Fibroblast of lung (primary cell): ENCODE measurements at regions not wholly inside any gene's neighbourhood (a gene's known extent, or its start where the extent isn't known, plus 50 kb on each side); places are given as distances from the start of the nearest gene placed in this dataset.

Experiments
- EZH2 ChIP-seq: IDR thresholded peaks from 2 replicates; pipeline ENCODE4 v1.5.1; 2012; ENCODE audit warnings: low read length, control low read depth, mild to moderate bottlenecking; ENCODE audit errors: missing control alignments
- TF ChIP-seq, protein P1 (sequence below), 2 donors: IDR thresholded peaks in 1 of 2; conservative IDR thresholded peaks in 1 of 2; 1 replicate in 1 of 2; 2 replicates in 1 of 2; pipeline ENCODE4 v1.5.1; 2011 to 2012; ENCODE audit warnings: low read length in 2 of 2, control low read depth in 1 of 2, inconsistent platforms in 1 of 2, low read depth in 1 of 2, mild to moderate bottlenecking in 1 of 2

DNA sequence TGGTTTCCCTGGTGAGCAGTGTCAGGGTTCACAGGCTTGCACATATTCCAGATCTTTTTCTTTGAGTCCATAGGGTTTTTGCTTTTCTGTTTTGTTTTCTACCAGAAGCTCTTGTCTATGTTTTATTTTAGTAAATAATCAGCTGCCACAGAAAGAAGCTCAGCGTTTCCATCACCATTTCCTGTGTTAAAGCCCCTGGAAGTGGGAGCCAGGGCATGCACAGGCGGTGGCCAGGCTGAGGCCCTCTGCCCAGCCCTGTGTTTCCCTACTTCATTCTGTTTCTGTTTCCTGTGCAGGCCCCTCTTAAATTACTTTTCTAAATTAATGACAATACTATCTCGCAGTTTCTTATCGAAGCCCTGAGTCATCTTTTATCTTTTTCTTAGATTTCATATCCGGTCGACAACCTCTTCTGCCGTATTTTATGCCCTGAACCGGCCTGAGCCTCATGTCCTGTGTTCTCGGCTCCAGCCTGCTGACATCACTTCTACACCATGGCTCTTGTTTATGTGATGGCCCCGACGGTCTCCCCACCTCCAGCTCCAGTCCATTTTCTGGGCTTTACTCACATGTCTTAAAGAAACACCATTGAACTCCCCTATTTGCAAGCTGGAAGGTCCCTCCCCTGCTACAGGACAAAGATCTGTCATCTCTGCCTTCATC is 442.2 kb downstream of the TCERG1L start:
- TF ChIP-seq, protein P1, sequence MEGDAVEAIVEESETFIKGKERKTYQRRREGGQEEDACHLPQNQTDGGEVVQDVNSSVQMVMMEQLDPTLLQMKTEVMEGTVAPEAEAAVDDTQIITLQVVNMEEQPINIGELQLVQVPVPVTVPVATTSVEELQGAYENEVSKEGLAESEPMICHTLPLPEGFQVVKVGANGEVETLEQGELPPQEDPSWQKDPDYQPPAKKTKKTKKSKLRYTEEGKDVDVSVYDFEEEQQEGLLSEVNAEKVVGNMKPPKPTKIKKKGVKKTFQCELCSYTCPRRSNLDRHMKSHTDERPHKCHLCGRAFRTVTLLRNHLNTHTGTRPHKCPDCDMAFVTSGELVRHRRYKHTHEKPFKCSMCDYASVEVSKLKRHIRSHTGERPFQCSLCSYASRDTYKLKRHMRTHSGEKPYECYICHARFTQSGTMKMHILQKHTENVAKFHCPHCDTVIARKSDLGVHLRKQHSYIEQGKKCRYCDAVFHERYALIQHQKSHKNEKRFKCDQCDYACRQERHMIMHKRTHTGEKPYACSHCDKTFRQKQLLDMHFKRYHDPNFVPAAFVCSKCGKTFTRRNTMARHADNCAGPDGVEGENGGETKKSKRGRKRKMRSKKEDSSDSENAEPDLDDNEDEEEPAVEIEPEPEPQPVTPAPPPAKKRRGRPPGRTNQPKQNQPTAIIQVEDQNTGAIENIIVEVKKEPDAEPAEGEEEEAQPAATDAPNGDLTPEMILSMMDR (conservative IDR thresholded peaks at IDR 0.05 in 1 of 2, IDR thresholded peaks at IDR 0.05 in 1 of 2; ENCODE audit: low read depth in 1 of 2, low read length in 2 of 2): no peak
- no peak for TF ChIP-seq EZH2
